PC-3 (cell line): ENCODE measurements at regions not wholly inside any gene's neighbourhood (a gene's known extent, or its start where the extent isn't known, plus 50 kb on each side); places are given as distances from the start of the nearest gene placed in this dataset.

ENCODE experiments used
- EZH2phosphoT487 ChIP-seq: fragments of 300-600 bp; sonication (generic); IDR thresholded peaks from 2 replicates; pipeline ENCODE4 v1.6.1; 2018; ENCODE audit warnings: mild to moderate bottlenecking, antibody characterized with exemption, low read length, borderline replicate concordance
- TF ChIP-seq, protein P1 (sequence below): fragments of 300-600 bp; sonication (generic); conservative IDR thresholded peaks from 2 replicates; pipeline ENCODE4 v1.5.1; 2017; ENCODE audit warnings: antibody characterized with exemption, low read depth, mild to moderate bottlenecking, low read length

DNA sequence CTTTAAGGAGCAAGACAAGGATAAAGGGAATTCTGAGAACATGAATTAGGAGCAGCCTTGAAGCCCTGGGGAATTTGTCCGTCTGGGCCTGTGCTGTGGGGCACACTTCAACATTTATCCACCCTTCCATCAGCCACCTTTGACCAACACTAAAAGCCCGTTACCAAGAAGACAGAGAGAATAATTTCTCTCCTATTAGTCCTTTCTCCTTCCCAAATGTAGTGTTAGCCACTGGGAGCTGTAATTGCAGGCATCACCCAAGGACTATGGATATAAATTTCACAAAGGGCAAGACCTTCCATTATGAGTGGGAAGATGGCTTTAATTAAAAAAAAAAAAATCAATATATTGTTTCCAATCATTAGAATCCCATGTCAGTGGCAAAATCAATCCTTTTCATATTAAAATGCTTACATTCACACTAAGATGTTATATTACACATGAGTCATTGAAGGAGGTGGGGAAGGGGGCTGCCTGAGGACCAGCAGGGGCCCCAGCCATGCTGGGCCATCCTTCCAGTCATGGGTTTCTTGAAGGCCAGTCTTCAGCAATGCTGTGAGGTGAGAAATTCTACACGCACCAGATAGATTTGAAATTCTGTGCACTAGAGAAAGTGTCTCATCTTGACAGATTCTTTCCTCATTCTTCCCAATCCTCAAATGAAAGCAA lies 292.5 kb upstream of the NRP1 start:
- TF ChIP-seq, protein P1, sequence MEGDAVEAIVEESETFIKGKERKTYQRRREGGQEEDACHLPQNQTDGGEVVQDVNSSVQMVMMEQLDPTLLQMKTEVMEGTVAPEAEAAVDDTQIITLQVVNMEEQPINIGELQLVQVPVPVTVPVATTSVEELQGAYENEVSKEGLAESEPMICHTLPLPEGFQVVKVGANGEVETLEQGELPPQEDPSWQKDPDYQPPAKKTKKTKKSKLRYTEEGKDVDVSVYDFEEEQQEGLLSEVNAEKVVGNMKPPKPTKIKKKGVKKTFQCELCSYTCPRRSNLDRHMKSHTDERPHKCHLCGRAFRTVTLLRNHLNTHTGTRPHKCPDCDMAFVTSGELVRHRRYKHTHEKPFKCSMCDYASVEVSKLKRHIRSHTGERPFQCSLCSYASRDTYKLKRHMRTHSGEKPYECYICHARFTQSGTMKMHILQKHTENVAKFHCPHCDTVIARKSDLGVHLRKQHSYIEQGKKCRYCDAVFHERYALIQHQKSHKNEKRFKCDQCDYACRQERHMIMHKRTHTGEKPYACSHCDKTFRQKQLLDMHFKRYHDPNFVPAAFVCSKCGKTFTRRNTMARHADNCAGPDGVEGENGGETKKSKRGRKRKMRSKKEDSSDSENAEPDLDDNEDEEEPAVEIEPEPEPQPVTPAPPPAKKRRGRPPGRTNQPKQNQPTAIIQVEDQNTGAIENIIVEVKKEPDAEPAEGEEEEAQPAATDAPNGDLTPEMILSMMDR = no peak
- no peak for TF ChIP-seq EZH2phosphoT487
